Kidney tubule cell (primary cell): ENCODE measurements at regions not wholly inside any gene's neighbourhood (a gene's known extent, or its start where the extent isn't known, plus 50 kb on each side); places are given as distances from the start of the nearest gene placed in this dataset.
"Not testable (repeated sequence)": the region's sequence is repeated elsewhere in the genome, so short reads cannot be mapped to it uniquely, and the experiment has no call there.

ENCODE experiments used
- DNase-seq: peaks from one replicate; pipeline ENCODE4 v3.0.0-alpha.2; 2018; ENCODE audit warnings: low spot score

GRCh38 chrX:85529141-85529540 is 149.7 kb upstream of the POF1B start:
- not testable (repeated sequence) for DNase-seq

DNA sequence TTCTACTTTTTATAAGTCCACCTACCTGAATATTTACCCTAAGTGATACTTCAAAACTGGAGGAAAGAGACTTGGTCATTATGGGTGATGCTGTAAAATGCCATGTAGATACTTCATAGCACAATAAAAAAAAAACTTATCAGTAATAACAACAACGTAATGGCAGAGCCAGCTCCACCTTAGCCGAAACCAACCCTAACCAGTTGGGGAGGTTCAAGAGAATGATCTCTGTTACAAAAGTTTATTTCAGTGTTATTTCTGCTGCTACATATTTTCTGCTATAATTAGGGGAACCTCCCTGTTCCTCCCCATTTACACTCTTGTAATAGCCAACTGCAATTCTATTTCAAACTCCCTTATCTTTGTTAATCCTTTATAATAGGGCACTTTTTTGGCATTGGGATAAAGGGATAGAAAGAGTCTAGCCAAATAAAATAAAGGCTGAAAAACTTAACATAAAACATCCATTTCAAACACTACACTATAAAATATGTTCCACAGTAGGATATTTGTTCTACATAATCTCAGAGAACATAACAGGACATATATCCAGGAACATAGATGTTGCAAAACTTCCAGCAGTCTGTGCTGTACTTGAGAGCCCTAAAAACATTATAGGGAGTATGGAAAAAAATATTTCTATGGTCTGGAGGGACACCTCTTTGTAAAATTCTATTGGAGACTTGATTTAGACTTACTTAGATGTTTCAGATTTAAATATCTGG is 138.7 kb upstream of the POF1B start:
- DNase-seq = no peak

- no peak for DNase-seq
These were observed 136.7 kb upstream of the POF1B start for GRCh38 chrX:85516131-85516530.

GRCh38 chrX:85506871-85507270 is 127.4 kb upstream of the POF1B start:
- no peak for DNase-seq

- no peak for DNase-seq
These were observed 126.3 kb upstream of the POF1B start for GRCh38 chrX:85505801-85506200.

- no peak for DNase-seq
These were observed 124.9 kb upstream of the POF1B start for GRCh38 chrX:85504381-85504780.

- DNase-seq = no peak
These were observed 124.0 kb upstream of the POF1B start for GRCh38 chrX:85503258-85504158.

GRCh38 chrX:85501349-85501748 is 121.9 kb upstream of the POF1B start:
- no peak for DNase-seq

- DNase-seq = no peak
These were observed 119.9 kb upstream of the POF1B start for GRCh38 chrX:85499400-85499799.

- DNase-seq = no peak
These were observed 114.4 kb upstream of the POF1B start for GRCh38 chrX:85493821-85494220.

DNA sequence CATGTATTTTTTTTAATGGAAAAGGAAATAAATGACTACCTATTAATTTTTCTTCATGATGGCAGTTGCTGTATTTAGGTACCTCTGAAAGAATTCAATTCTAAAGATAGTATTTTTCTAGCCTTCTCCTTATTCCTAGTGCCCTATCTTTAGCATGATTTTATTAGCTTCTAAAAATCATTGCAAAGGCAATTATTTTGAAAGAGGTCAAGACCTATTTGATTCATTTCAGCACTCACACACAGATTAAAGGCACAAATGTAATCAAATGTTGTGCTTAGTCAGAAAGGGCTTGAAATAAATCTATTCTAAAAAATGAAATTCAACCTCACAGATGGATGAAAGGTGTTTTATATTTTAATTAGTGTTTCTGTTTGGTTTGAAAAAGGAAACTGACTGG is 74.8 kb upstream of the POF1B start:
- DNase-seq = no peak

GRCh38 chrX:85444613-85445012 is 65.1 kb upstream of the POF1B start:
- no peak for DNase-seq
